ENCODE measurements at regions not wholly inside any gene's neighbourhood (a gene's known extent, or its start where the extent isn't known, plus 50 kb on each side); places are given as distances from the start of the nearest gene placed in this dataset.

GRCh38 chr3:127450331-127450730 is 140.2 kb downstream of the TPRA1 start:
- Histone ChIP-seq H3K27me3 (ENCODE audit: control insufficient read depth, insufficient read depth, low read length) (peaks cover 31% of the 10 kb centered on the region), H4K5ac (ENCODE audit: low read depth, low read length) (no peak overlapping the region), H2BK20ac (ENCODE audit: low read depth, low read length) (no peak overlapping the region), H2AFZ (replicated peaks; ENCODE audit: low read length, poor library complexity) (no peak overlapping the region), H2AK5ac (ENCODE audit: low read depth, low read length) (no peak overlapping the region), H2BK15ac (ENCODE audit: low read depth, low read length) (no peak overlapping the region), H3K18ac (ENCODE audit: low read depth, low read length) (no peak overlapping the region), H3K4ac (ENCODE audit: low read depth, low read length) (no peak overlapping the region), H4K20me1 (ENCODE audit: insufficient read depth, low read length) (no peaks in the 10 kb centered on the region), H3K56ac (ENCODE audit: extremely low read depth, insufficient read depth, low read length) (no peak overlapping the region), H3K9ac (ENCODE audit: low read depth, low read length) (no peak overlapping the region), H2BK120ac (ENCODE audit: low read depth, low read length) (no peak overlapping the region), H4K91ac (ENCODE audit: insufficient read depth, low read depth, low read length) (no peak overlapping the region), H2BK5ac (ENCODE audit: low read depth, low read length, poor library complexity, severe bottlenecking) (no peak overlapping the region), H2AK9ac (replicated peaks; ENCODE audit: low read depth, low read length, poor library complexity) (no peak overlapping the region), H3K4me1 (ENCODE audit: control insufficient read depth, insufficient read depth, low read length) (no peaks in the 10 kb centered on the region), H3K4me2 (ENCODE audit: low read depth, low read length) (no peak overlapping the region), H3K14ac (replicated peaks; ENCODE audit: low read depth, low read length) (no peak overlapping the region), H3K27ac (ENCODE audit: insufficient read depth, low read length) (no peak overlapping the region), H3K9me3 (ENCODE audit: control insufficient read depth, insufficient read depth, low read length) (no peaks in the 10 kb centered on the region), H3K9me1 (ENCODE audit: insufficient read depth, low read length) (no peaks in the 10 kb centered on the region), H3K79me1 (ENCODE audit: low read depth in 1 of 2, low read length in 2 of 2) (no peaks in the 10 kb centered on the region), H3K23ac (ENCODE audit: low read depth, low read length) (no peak overlapping the region), H3K36me3 (ENCODE audit: control insufficient read depth, insufficient read depth, low read length) (no peaks in the 10 kb centered on the region), H3K4me3 (ENCODE audit: insufficient read depth, low read depth, low read length) (no peak overlapping the region), H4K8ac (ENCODE audit: low read depth in 2 of 2, low read length in 2 of 2) (no peak overlapping the region)
- intact Hi-C loops (cut with micrococcal nuclease) (loop anchor here (10.0 kb wide), 1 partner anchor 466 kb away; the partner anchor contains the start of gene PLXNA1), dilution Hi-C loops (cut with HindIII; ENCODE audit: low sequenced_read_pairs, unreplicated experiment) (no loop called here), in situ Hi-C loops (cut with MboI; ENCODE audit: low sequenced_read_pairs) (loop anchor here (10.0 kb wide), 2 partner anchors 696 to 926 kb away; partner anchors contain the start of gene CHST13)
- CTCF ChIA-PET: no interaction called here
- ATAC-seq (ENCODE audit: low read depth): no peak
- no peak for DNase-seq
- 70% methylated on average over 3 of the region's 8 CpGs; no CpG with 5 or more reads in 1 of the 2 experiments for WGBS, 2 experiments (ENCODE audit: extremely low coverage in 2 of 2, insufficient read length in 1 of 2)
- no TSS peak for BruUV-seq (replicated peaks)
- TF ChIP-seq RCOR1 (IDR thresholded peaks at IDR 0.05; ENCODE audit: insufficient replicate concordance, low read length): no peak
- no peak for TF ChIP-seq CHD1 (IDR thresholded peaks at IDR 0.05; ENCODE audit: low read depth, low read length)
- TF ChIP-seq SMC3 (IDR thresholded peaks at IDR 0.05; ENCODE audit: low read depth, low read length): no peak
- TF ChIP-seq, protein P1, sequence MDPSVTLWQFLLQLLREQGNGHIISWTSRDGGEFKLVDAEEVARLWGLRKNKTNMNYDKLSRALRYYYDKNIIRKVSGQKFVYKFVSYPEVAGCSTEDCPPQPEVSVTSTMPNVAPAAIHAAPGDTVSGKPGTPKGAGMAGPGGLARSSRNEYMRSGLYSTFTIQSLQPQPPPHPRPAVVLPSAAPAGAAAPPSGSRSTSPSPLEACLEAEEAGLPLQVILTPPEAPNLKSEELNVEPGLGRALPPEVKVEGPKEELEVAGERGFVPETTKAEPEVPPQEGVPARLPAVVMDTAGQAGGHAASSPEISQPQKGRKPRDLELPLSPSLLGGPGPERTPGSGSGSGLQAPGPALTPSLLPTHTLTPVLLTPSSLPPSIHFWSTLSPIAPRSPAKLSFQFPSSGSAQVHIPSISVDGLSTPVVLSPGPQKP (IDR thresholded peaks at IDR 0.05; ENCODE audit: borderline replicate concordance, low read depth, low read length): no peak
- no peak for TF ChIP-seq MAZ (IDR thresholded peaks at IDR 0.05; ENCODE audit: borderline replicate concordance, low read depth, low read length)
- TF ChIP-seq CEBPB (IDR thresholded peaks at IDR 0.05; ENCODE audit: low read depth, low read length): no peak
- no peak for TF ChIP-seq RAD21 (IDR thresholded peaks at IDR 0.05; ENCODE audit: low read length)
- no peak for TF ChIP-seq MAFK (IDR thresholded peaks at IDR 0.05; ENCODE audit: low read depth, low read length)
- TF ChIP-seq BHLHE40 (IDR thresholded peaks at IDR 0.05; ENCODE audit: low read depth, low read length): no peak
- TF ChIP-seq FOS (IDR thresholded peaks at IDR 0.05; ENCODE audit: low read depth, low read length): no peak
- POLR2A ChIA-PET (ENCODE audit: unreplicated experiment): no interaction called here

Measured in IMR-90 (cell line).